ENCODE measurements at regions not wholly inside any gene's neighbourhood (a gene's known extent, or its start where the extent isn't known, plus 50 kb on each side); places are given as distances from the start of the nearest gene placed in this dataset.

GRCh38 chr17:71919896-71920295 lies 200.9 kb upstream of the SOX9 start:
- no peaks in the 10 kb centered on the region for H3K9me3 ChIP-seq
- no peak for TF ChIP-seq CTCF (IDR thresholded peaks at IDR 0.05)
- H3K4me3 ChIP-seq, result no peak overlapping the region

GRCh38 chr17:71921796-71922195 lies 199.0 kb upstream of the SOX9 start:
- H3K27ac ChIP-seq, result no peak overlapping the region
- no peak for TF ChIP-seq CTCF (IDR thresholded peaks at IDR 0.05)
- no peaks in the 10 kb centered on the region for H3K9me3 ChIP-seq
- no peaks in the 10 kb centered on the region for H3K27me3 ChIP-seq
- no peak for DNase-seq (ENCODE audit: low spot score)
- no peak overlapping the region for H3K4me3 ChIP-seq
- no peaks in the 10 kb centered on the region for H3K4me1 ChIP-seq
- H3K36me3 ChIP-seq, result no peaks in the 10 kb centered on the region

More at GRCh38 chr17:71919896-71920295, 200.9 kb upstream of the SOX9 start:
- H3K27me3 ChIP-seq, result no peaks in the 10 kb centered on the region
- H3K27ac ChIP-seq, result no peak overlapping the region
- H3K36me3 ChIP-seq, result no peaks in the 10 kb centered on the region
- no peaks in the 10 kb centered on the region for H3K4me1 ChIP-seq
- DNase-seq (ENCODE audit: low spot score), result no peak

- Histone ChIP-seq H3K4me3 (no peak overlapping the region), H3K27ac (no peak overlapping the region), H3K36me3 (no peaks in the 10 kb centered on the region), H3K4me1 (no peaks in the 10 kb centered on the region), H3K9me3 (no peaks in the 10 kb centered on the region), H3K27me3 (no peaks in the 10 kb centered on the region)
- TF ChIP-seq CTCF (IDR thresholded peaks at IDR 0.05), result no peak
- no peak for DNase-seq (ENCODE audit: low spot score)
Measured at GRCh38 chr17:71922439-71922838, 198.4 kb upstream of the SOX9 start.

- no peaks in the 10 kb centered on the region for H3K27me3 ChIP-seq
- no peak for TF ChIP-seq CTCF (IDR thresholded peaks at IDR 0.05)
- no peak for DNase-seq (ENCODE audit: low spot score)
- no peaks in the 10 kb centered on the region for H3K9me3 ChIP-seq
- H3K36me3 ChIP-seq, result no peaks in the 10 kb centered on the region
- no peak overlapping the region for H3K4me3 ChIP-seq
- H3K27ac ChIP-seq, result no peak overlapping the region
- no peaks in the 10 kb centered on the region for H3K4me1 ChIP-seq
Measured at GRCh38 chr17:71926746-71927398, 193.9 kb upstream of the SOX9 start.

- no peak for DNase-seq (ENCODE audit: low spot score)
- no peak for TF ChIP-seq CTCF (IDR thresholded peaks at IDR 0.05)
Measured at GRCh38 chr17:71933306-71933705, 187.5 kb upstream of the SOX9 start.

GRCh38 chr17:71934520-71934919 lies 186.3 kb upstream of the SOX9 start:
- H3K9me3 ChIP-seq, result no peaks in the 10 kb centered on the region
- TF ChIP-seq CTCF (IDR thresholded peaks at IDR 0.05), result no peak
- no peak overlapping the region for H3K27ac ChIP-seq
- no peaks in the 10 kb centered on the region for H3K4me1 ChIP-seq
- no peak for DNase-seq (ENCODE audit: low spot score)
- H3K4me3 ChIP-seq, result no peak overlapping the region
- no peaks in the 10 kb centered on the region for H3K27me3 ChIP-seq
- no peaks in the 10 kb centered on the region for H3K36me3 ChIP-seq

More at GRCh38 chr17:71933306-71933705, 187.5 kb upstream of the SOX9 start:
- Histone ChIP-seq H3K27me3 (no peaks in the 10 kb centered on the region), H3K9me3 (no peaks in the 10 kb centered on the region), H3K4me3 (no peak overlapping the region), H3K27ac (no peak overlapping the region), H3K36me3 (no peaks in the 10 kb centered on the region), H3K4me1 (no peaks in the 10 kb centered on the region)
